ENCODE measurements at regions not wholly inside any gene's neighbourhood (a gene's known extent, or its start where the extent isn't known, plus 50 kb on each side); places are given as distances from the start of the nearest gene placed in this dataset.

- no peak for TF ChIP-seq CEBPB (IDR thresholded peaks at IDR 0.05; ENCODE audit: low read depth)
- no peak for TF ChIP-seq YY1 (IDR thresholded peaks at IDR 0.05; ENCODE audit: extremely low read depth, insufficient replicate concordance, low read depth, low read length)
- TF ChIP-seq POLR2A (IDR thresholded peaks at IDR 0.05; ENCODE audit: borderline replicate concordance, extremely low read depth, insufficient read depth, insufficient read length): no peak
These were observed 1247.1 kb downstream of the BRD1 start for GRCh38 chr22:48580481-48580970.
